Left ventricle myocardium inferior (tissue), 1 donor: ENCODE measurements at regions not wholly inside any gene's neighbourhood (a gene's known extent, or its start where the extent isn't known, plus 50 kb on each side); places are given as distances from the start of the nearest gene placed in this dataset.

ENCODE experiments used
- DNase-seq: peaks from one replicate; pipeline ENCODE4 v3.0.0-alpha.2; 2020
- H3K27ac ChIP-seq: fragments of 200-600 bp; replicated peaks from 2 replicates; pipeline ENCODE4 v1.8.0; 2021
- H3K27me3 ChIP-seq: fragments of 200-600 bp; 2 replicates; pipeline ENCODE4 v1.8.0; 2021; ENCODE audit warnings: low read depth
- H3K36me3 ChIP-seq: fragments of 200-600 bp; 2 replicates; pipeline ENCODE4 v1.8.0; 2021
- H3K4me1 ChIP-seq: fragments of 200-600 bp; 2 replicates; pipeline ENCODE4 v1.8.0; 2021
- H3K4me3 ChIP-seq: fragments of 200-600 bp; 2 replicates; pipeline ENCODE4 v1.8.0; 2021; ENCODE audit warnings: mild to moderate bottlenecking, moderate library complexity
- H3K9me3 ChIP-seq: fragments of 200-600 bp; replicated peaks from 2 replicates; pipeline ENCODE4 v1.8.0; 2021
- intact Hi-C: fragments of 100-400 bp; cut with micrococcal nuclease; formaldehyde crosslinking; loops from one replicate; pipeline ENCODE4 v1.11.0; 2022
- TF ChIP-seq, protein P1 (sequence below): fragments of 200-600 bp; IDR thresholded peaks from 2 replicates; pipeline ENCODE4 v1.8.0; 2021; ENCODE audit warnings: antibody characterized with exemption, mild to moderate bottlenecking, borderline replicate concordance
- donor health status: DM: no; HTN: yes; CAD: no; lungs with severe emphysema.

DNA sequence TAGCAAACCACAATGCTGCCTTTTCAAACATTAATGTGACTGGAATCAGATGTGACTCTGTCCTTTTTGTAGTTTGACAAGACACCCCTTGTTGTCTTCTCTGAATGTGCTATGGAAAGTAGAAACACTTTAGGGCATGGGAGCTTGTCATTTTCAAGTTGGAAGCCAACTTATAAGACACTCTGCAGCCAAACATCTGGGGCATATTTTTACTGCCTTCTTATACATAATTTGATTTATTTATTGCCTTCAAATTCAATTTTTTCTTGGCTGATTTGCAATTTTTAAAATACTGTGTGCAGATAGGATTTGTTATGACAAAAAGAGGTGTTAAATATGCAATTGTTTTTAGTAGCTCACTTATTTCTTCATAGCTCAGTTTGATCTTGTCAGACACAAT, 1002.0 kb upstream of the PCDH7 start:
- no peaks in the 10 kb centered on the region for H3K4me1 ChIP-seq
- H3K27ac ChIP-seq = no peak overlapping the region
- intact Hi-C loops = no loop called here
- DNase-seq = no peak
- TF ChIP-seq, protein P1, sequence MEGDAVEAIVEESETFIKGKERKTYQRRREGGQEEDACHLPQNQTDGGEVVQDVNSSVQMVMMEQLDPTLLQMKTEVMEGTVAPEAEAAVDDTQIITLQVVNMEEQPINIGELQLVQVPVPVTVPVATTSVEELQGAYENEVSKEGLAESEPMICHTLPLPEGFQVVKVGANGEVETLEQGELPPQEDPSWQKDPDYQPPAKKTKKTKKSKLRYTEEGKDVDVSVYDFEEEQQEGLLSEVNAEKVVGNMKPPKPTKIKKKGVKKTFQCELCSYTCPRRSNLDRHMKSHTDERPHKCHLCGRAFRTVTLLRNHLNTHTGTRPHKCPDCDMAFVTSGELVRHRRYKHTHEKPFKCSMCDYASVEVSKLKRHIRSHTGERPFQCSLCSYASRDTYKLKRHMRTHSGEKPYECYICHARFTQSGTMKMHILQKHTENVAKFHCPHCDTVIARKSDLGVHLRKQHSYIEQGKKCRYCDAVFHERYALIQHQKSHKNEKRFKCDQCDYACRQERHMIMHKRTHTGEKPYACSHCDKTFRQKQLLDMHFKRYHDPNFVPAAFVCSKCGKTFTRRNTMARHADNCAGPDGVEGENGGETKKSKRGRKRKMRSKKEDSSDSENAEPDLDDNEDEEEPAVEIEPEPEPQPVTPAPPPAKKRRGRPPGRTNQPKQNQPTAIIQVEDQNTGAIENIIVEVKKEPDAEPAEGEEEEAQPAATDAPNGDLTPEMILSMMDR = no peak
- H3K4me3 ChIP-seq = no peak overlapping the region
- no peaks in the 10 kb centered on the region for H3K9me3 ChIP-seq
- no peaks in the 10 kb centered on the region for H3K36me3 ChIP-seq
- H3K27me3 ChIP-seq = no peaks in the 10 kb centered on the region

DNA sequence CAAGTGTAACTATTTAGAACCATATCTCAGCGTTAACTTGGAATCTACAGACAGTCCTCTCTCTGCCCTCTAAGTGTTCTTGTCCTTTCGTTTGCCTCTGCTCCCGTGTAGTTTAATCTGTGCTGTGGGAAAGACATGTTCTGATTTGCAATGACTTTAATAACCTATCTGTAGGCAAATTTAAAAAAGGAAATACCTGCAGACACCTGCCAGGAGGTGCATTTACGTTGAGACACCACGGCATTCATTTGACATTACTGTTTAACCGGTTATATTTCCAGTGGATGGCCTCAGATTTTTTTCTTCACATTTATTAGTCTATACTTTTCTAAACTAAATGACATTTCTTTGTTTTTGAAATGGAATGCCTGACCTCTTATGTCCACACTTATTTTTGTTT, 997.9 kb upstream of the PCDH7 start:
- H3K4me1 ChIP-seq = no peaks in the 10 kb centered on the region
- TF ChIP-seq, protein P1 = no peak
- no peak for DNase-seq
- intact Hi-C loops = no loop called here
- H3K27me3 ChIP-seq = no peaks in the 10 kb centered on the region
- no peak overlapping the region for H3K27ac ChIP-seq
- no peak overlapping the region for H3K4me3 ChIP-seq
- no peaks in the 10 kb centered on the region for H3K36me3 ChIP-seq
- H3K9me3 ChIP-seq = no peaks in the 10 kb centered on the region

DNA sequence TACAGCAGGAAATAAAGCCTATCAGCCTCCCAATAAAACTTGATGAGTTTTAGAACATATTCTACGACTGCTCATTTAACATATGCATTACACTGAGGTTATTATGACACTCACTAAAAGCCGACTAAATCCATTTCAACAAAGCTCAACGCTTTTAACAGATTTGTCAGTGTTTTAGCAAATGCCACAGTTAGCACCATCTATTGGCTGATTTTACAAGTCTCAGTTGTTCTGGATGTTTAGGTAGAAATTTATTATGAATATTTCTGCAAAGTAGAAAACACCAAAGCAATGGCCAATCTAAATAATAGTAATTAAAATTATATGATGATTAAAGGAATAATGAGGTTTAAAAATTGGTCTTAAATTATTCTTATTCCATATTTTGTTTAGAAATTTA, 993.2 kb upstream of the PCDH7 start:
- DNase-seq = no peak
- Histone ChIP-seq H3K4me1 (no peaks in the 10 kb centered on the region), H3K27me3 (no peaks in the 10 kb centered on the region), H3K36me3 (no peaks in the 10 kb centered on the region), H3K9me3 (no peaks in the 10 kb centered on the region), H3K4me3 (no peak overlapping the region), H3K27ac (no peak overlapping the region)
- intact Hi-C loops = no loop called here
- TF ChIP-seq, protein P1 = no peak

DNA sequence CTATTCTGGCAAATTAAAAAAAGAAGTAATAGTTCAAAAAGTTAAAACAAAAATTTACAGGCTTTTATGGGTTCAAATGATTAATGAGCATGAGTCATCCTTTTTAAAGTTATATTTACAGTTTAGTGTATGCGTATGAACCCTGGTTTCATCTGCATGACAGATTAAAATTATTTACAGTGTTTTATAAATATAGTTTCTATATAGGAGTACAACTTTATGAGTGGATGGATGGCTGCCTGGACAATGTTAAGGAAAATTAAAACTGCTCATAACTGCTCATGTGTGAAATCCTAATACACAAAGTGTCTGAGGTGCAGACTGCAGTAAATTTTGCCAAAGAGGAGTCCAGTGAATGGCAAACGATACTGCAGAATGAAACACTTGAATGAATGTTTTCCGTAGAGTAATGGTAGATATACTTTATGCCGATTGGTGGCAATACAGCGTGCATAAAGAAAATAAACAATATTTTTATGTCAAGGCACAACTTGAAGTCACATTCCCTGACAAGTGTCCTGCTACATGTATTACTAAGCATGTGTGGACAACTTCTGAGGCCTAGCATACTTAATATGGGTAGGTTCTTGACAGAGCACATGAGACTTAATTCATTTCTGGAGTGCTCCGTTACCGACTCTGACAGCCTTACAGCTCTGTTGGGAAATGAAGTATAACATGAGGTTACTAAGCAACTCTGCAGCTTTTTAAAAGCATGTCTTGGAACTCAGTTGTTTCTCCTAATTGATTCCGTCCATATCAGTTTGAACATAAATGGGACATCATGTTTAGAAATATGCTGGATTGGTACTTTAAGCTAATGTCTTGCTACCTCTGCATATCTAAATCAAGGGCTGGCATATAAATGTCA, 985.6 kb upstream of the PCDH7 start:
- Histone ChIP-seq H3K27me3 (no peaks in the 10 kb centered on the region), H3K4me3 (no peak overlapping the region), H3K27ac (no peak overlapping the region), H3K9me3 (no peaks in the 10 kb centered on the region), H3K4me1 (no peaks in the 10 kb centered on the region), H3K36me3 (no peaks in the 10 kb centered on the region)
- TF ChIP-seq, protein P1 = no peak
- no peak for DNase-seq
- intact Hi-C loops = no loop called here

DNA sequence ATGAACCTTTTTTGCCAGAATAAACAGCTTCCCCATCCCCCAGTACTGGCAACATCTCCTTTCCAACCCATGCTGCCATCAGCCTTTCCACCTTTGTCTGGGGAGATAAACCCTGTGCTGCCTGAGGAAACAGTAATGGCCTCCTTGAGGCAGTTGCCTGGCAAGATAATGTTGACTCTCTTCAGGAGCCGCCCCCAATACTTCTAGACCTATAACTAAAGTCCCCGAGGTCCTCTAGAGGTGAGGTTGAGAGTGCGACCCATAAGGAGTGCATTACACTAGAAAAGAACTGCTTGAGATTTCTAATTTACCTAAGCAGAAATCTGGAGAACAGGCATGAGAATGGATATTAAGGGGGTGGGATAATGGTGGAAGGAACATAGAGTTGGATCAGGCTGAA, 963.2 kb upstream of the PCDH7 start:
- intact Hi-C loops = no loop called here
- Histone ChIP-seq H3K4me3 (no peak overlapping the region), H3K9me3 (peaks cover 11% of the 10 kb centered on the region), H3K27ac (no peak overlapping the region), H3K36me3 (no peaks in the 10 kb centered on the region), H3K4me1 (no peaks in the 10 kb centered on the region), H3K27me3 (no peaks in the 10 kb centered on the region)
- TF ChIP-seq, protein P1 = no peak
- DNase-seq = no peak
